WTC11 (cell line): ENCODE measurements at regions not wholly inside any gene's neighbourhood (a gene's known extent, or its start where the extent isn't known, plus 50 kb on each side); places are given as distances from the start of the nearest gene placed in this dataset.

Source experiments
- ELF4 ChIP-seq: sonication (generic); formaldehyde crosslinking; IDR thresholded peaks from 2 replicates; pipeline ENCODE4 v1.8.1; 2022; ENCODE audit warnings: low read depth, mild to moderate bottlenecking, moderate library complexity, missing genetic modification reagents
- TP53 ChIP-seq: sonication (generic); formaldehyde crosslinking; IDR thresholded peaks from 2 replicates; pipeline ENCODE4 v1.8.1; 2023; ENCODE audit warnings: mild to moderate bottlenecking, missing genetic modification reagents
- ZNF232 ChIP-seq: sonication (generic); formaldehyde crosslinking; IDR thresholded peaks from 2 replicates; pipeline ENCODE4 v1.8.0; 2022; ENCODE audit warnings: mild to moderate bottlenecking, missing genetic modification reagents
- TF ChIP-seq, protein P1 (sequence below): fragments of 200-600 bp; IDR thresholded peaks from 2 replicates; pipeline ENCODE4 v1.8.0; 2022; ENCODE audit warnings: antibody characterized with exemption

DNA sequence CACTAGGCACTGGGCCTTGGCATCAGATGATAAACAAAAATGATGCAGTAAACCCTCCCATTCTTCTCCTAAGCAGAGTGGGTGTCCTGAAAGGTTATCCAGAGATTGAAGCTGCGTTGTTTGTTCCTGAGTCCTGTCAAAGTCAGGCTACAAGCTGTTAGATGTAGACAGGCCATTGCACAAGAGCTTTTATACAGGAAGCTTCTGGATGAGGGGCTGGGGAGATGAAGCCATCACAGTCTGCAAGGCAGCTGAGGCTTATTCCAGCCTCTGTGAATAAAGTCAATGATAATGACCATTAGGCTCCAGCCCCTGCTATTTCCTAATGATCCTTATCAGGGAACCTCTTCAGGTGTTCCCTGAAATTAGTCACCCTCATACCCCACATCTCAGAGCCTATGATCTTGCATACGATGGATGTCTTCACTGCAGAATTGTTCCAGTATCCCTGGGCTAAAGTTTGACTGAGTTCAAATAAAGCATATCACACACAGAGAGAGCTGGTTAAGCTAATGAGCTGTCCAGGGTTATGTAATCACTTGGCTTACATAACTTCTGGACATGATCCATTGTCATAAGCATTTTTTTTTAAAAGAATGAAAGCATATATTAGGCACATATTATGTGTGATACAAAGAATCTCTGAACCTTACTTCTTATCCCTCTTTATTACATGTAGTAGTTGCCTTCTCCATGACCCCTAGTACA is 337.1 kb upstream of the OR4E1 start:
- no peak for TF ChIP-seq ELF4 (CRISPR knock-in tag)
- no peak for TF ChIP-seq TP53 (CRISPR knock-in tag)
- TF ChIP-seq, protein P1, sequence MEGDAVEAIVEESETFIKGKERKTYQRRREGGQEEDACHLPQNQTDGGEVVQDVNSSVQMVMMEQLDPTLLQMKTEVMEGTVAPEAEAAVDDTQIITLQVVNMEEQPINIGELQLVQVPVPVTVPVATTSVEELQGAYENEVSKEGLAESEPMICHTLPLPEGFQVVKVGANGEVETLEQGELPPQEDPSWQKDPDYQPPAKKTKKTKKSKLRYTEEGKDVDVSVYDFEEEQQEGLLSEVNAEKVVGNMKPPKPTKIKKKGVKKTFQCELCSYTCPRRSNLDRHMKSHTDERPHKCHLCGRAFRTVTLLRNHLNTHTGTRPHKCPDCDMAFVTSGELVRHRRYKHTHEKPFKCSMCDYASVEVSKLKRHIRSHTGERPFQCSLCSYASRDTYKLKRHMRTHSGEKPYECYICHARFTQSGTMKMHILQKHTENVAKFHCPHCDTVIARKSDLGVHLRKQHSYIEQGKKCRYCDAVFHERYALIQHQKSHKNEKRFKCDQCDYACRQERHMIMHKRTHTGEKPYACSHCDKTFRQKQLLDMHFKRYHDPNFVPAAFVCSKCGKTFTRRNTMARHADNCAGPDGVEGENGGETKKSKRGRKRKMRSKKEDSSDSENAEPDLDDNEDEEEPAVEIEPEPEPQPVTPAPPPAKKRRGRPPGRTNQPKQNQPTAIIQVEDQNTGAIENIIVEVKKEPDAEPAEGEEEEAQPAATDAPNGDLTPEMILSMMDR = no peak
- no peak for TF ChIP-seq ZNF232
